Fibroblast of pulmonary artery (primary cell): ENCODE measurements at regions not wholly inside any gene's neighbourhood (a gene's known extent, or its start where the extent isn't known, plus 50 kb on each side); places are given as distances from the start of the nearest gene placed in this dataset.

ENCODE experiments used
- DNase-seq: peaks from one replicate; pipeline ENCODE4 v3.0.0-alpha.2; 2010; ENCODE audit warnings: low read depth
- H3K4me3 ChIP-seq: replicated peaks from 2 replicates; pipeline ENCODE4 v1.5.1; 2011; ENCODE audit warnings: low read depth, mild to moderate bottlenecking, control low read depth, low read length, moderate library complexity
- CTCF ChIP-seq: IDR thresholded peaks from 2 replicates; pipeline ENCODE4 v1.5.1; 2011; ENCODE audit warnings: mild to moderate bottlenecking, control low read depth, low read length, inconsistent platforms; ENCODE audit errors: missing control alignments

GRCh38 chr15:38864827-38865581 is 300.4 kb upstream of the RASGRP1 start:
- H3K4me3 ChIP-seq = no peak overlapping the region
- peak; percentile 98 for DNase-seq
- TF ChIP-seq CTCF = peak; percentile 13

DNA sequence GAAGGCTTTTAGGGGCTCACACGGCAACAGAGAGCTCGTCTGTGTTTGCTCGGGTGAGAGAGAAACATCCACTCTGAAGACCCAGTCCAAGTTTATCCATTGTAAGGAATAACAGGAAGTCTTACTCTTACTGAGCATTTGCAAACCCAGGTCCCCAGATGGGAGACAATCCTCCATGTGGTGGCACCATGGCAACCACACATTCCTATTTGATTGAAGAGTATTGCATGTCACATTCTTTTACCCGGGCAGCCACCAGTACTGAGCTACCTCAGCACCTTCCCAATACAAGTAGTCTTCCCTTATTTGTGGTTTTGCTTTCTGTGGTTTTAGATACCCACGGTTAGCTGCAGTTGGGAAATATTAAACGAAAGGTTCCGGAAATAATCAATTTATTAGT is 302.9 kb upstream of the RASGRP1 start:
- H3K4me3 ChIP-seq = no peak overlapping the region
- TF ChIP-seq CTCF = no peak
- no peak for DNase-seq

GRCh38 chr15:38868326-38869114 is 303.9 kb upstream of the RASGRP1 start:
- DNase-seq = peak; percentile 90
- TF ChIP-seq CTCF = no peak
- no peak overlapping the region for H3K4me3 ChIP-seq

- DNase-seq = no peak
- TF ChIP-seq CTCF = no peak
- H3K4me3 ChIP-seq = no peak overlapping the region
These were observed 307.0 kb upstream of the RASGRP1 start for GRCh38 chr15:38871638-38872037.

DNA sequence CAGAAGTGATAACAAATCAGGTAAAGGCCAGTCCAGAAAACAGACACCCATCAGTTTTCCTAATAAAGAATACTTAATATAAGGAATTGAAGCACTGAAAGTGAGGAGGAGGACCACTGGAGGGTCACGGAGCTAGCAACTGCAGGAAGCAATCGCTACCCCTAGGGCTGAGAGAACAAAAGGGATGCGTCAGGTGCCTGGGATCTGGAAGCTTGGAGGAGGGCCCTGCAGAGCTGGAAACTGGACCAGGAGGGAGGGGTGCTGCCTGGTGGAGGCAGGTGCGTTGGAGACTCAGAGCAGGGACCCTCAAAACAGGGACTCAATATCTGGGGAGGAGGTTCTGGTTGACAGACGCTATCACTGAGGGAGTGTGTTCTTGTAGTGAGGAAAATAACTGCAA is 308.1 kb upstream of the RASGRP1 start:
- no peak for DNase-seq
- H3K4me3 ChIP-seq = no peak overlapping the region
- no peak for TF ChIP-seq CTCF

DNA sequence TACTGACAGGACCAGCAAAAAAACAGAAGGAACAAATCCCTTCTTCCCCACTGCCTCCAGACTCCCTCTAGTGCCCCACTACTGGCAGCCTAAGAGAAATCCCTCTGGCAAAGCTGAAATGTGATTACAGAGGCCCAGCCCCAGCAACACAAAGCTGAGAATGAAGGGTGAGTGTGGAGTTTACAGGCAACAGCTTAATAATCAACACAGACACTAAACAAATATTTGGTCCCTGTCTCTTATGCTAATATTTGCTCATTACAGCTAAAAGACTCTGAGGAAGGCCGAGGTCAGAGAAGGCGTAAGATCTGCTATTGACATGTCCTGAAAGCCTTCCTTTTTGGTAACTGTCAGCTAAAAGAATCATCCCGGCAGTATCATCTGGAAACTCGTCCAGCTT is 308.5 kb upstream of the RASGRP1 start:
- H3K4me3 ChIP-seq = no peak overlapping the region
- TF ChIP-seq CTCF = peak; percentile 14
- no peak for DNase-seq
